ENCODE measurements at regions not wholly inside any gene's neighbourhood (a gene's known extent, or its start where the extent isn't known, plus 50 kb on each side); places are given as distances from the start of the nearest gene placed in this dataset.

GRCh38 chr13:103517066-103517767 lies 451.0 kb upstream of the SLC10A2 start:
- ChIA-PET POLR2A (no interaction called here), CTCF (no interaction called here)
- Histone ChIP-seq H3K4me3 (ENCODE audit: low read depth, low read length) (no peak overlapping the region), H3K27me3 (ENCODE audit: control insufficient read depth, insufficient read depth, low read length) (no peaks in the 10 kb centered on the region), H3K36me3 (ENCODE audit: control insufficient read depth, insufficient read depth, low read length) (no peaks in the 10 kb centered on the region)
- no peak for DNase-seq (ENCODE audit: low read depth)
- TF ChIP-seq, protein P1, sequence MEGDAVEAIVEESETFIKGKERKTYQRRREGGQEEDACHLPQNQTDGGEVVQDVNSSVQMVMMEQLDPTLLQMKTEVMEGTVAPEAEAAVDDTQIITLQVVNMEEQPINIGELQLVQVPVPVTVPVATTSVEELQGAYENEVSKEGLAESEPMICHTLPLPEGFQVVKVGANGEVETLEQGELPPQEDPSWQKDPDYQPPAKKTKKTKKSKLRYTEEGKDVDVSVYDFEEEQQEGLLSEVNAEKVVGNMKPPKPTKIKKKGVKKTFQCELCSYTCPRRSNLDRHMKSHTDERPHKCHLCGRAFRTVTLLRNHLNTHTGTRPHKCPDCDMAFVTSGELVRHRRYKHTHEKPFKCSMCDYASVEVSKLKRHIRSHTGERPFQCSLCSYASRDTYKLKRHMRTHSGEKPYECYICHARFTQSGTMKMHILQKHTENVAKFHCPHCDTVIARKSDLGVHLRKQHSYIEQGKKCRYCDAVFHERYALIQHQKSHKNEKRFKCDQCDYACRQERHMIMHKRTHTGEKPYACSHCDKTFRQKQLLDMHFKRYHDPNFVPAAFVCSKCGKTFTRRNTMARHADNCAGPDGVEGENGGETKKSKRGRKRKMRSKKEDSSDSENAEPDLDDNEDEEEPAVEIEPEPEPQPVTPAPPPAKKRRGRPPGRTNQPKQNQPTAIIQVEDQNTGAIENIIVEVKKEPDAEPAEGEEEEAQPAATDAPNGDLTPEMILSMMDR (IDR thresholded peaks at IDR 0.05; ENCODE audit: insufficient read depth, low read depth, low read length): no peak

DNA sequence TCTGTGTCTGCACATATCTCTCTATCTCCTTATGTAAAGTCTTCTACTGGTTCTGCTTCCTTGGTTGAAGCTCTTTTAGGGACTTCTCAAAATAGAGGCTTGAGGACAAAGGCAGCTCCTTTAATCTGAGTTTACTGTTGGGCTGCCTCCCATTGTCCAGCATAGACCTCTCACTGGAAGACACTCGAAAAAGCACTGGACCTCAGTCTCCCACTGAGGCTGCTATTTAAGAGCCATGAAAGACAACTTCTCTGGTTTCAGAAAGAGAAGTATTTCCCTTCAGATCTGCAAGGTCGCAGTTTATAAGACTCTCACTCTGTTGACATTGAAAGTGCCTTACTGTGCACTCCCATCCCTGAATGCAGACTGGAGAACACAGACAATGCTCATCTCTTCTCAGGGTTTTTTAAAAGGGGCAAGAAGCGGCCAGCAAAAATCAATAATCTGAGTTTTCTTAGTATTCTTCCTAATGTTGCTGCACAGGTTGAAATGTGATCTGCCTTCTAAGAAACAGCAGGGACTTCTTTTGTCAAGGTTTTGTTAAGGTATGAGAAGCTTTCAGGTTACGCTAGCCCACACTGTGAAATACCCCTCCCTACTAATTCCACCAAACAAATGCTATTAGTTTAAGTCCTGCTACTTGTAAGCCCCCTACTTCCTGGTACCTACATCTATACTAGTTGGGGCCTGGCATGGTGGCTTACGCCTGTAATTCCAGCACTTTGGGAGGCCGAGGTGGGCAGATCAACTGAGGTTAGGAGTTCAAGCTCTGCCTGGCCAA lies 450.0 kb upstream of the SLC10A2 start:
- CTCF ChIA-PET: no interaction called here
- no peaks in the 10 kb centered on the region for H3K36me3 ChIP-seq (ENCODE audit: control insufficient read depth, insufficient read depth, low read length)
- no peaks in the 10 kb centered on the region for H3K27me3 ChIP-seq (ENCODE audit: control insufficient read depth, insufficient read depth, low read length)
- TF ChIP-seq, protein P1 (IDR thresholded peaks at IDR 0.05; ENCODE audit: insufficient read depth, low read depth, low read length): no peak
- no peak for DNase-seq (ENCODE audit: low read depth)
- POLR2A ChIA-PET: no interaction called here
- no peak overlapping the region for H3K4me3 ChIP-seq (ENCODE audit: low read depth, low read length)

DNA sequence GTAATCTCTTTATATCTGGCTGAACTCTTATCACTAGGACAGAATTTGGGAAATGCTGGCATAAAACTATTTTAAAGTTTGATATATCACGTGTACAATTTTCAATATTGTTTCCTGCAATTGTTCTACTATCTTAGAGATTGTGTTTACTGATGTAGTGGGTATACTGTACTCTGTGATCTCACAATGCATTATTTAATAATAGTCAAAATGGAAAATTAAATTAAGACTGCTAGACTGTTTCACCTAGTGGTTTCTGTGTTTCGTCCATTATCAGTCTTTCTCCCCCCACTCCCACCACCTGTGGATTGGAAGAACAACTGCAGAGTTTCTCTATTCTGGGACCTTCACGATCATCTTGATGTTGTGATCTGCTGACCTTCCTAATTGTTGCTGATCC lies 449.2 kb upstream of the SLC10A2 start:
- POLR2A ChIA-PET: no interaction called here
- no peaks in the 10 kb centered on the region for H3K27me3 ChIP-seq (ENCODE audit: control insufficient read depth, insufficient read depth, low read length)
- no peak for DNase-seq (ENCODE audit: low read depth)
- TF ChIP-seq, protein P1 (IDR thresholded peaks at IDR 0.05; ENCODE audit: insufficient read depth, low read depth, low read length): no peak
- H3K36me3 ChIP-seq (ENCODE audit: control insufficient read depth, insufficient read depth, low read length): no peaks in the 10 kb centered on the region
- CTCF ChIA-PET: no interaction called here
- H3K4me3 ChIP-seq (ENCODE audit: low read depth, low read length): no peak overlapping the region

DNA sequence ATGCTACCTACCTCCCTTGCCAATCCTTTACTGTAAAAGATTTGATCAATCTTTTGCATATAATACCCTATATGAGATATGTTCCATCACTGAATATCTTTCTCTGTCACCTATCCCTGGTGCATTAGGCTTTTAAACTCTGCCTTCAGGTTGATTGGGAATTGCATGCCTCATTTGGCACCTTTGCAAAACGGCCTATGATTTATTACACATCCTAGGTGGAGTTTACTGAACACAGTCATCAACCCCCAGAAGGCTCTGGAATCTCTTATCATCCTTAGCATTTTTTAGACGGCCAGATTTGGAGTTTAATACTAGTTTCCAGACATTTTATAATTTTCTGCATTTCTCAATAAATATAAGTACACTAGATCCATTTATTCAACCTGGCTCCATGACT lies 448.4 kb upstream of the SLC10A2 start:
- H3K36me3 ChIP-seq (ENCODE audit: control insufficient read depth, insufficient read depth, low read length): no peaks in the 10 kb centered on the region
- no peak for DNase-seq (ENCODE audit: low read depth)
- no peak overlapping the region for H3K4me3 ChIP-seq (ENCODE audit: low read depth, low read length)
- ChIA-PET CTCF (no interaction called here), POLR2A (no interaction called here)
- H3K27me3 ChIP-seq (ENCODE audit: control insufficient read depth, insufficient read depth, low read length): no peaks in the 10 kb centered on the region
- TF ChIP-seq, protein P1 (IDR thresholded peaks at IDR 0.05; ENCODE audit: insufficient read depth, low read depth, low read length): no peak

- H3K36me3 ChIP-seq (ENCODE audit: control insufficient read depth, insufficient read depth, low read length): no peaks in the 10 kb centered on the region
- no peaks in the 10 kb centered on the region for H3K27me3 ChIP-seq (ENCODE audit: control insufficient read depth, insufficient read depth, low read length)
- no peak for DNase-seq (ENCODE audit: low read depth)
- ChIA-PET CTCF (no interaction called here), POLR2A (no interaction called here)
- TF ChIP-seq, protein P1 (IDR thresholded peaks at IDR 0.05; ENCODE audit: insufficient read depth, low read depth, low read length): no peak
- H3K4me3 ChIP-seq (ENCODE audit: low read depth, low read length): no peak overlapping the region
Measured at GRCh38 chr13:103514188-103514587, 448.0 kb upstream of the SLC10A2 start.

Data from BJ (cell line).